Liver (tissue), 3 donors: ENCODE measurements at regions not wholly inside any gene's neighbourhood (a gene's known extent, or its start where the extent isn't known, plus 50 kb on each side); places are given as distances from the start of the nearest gene placed in this dataset.

ENCODE experiments used
- CTCF ChIP-seq: fragments of 150-350 bp; IDR thresholded peaks from 2 replicates; pipeline ENCODE4 v1.5.1; 2017; ENCODE audit warnings: improper control_type of control experiment, low read depth, low read length; ENCODE audit not compliant: missing input control
- EGR1 ChIP-seq, 2 donors: IDR thresholded peaks; 2 replicates each; pipeline ENCODE4 v1.6.1; 2016 to 2018; ENCODE audit warnings: antibody characterized with exemption in 2 of 2, low read depth in 2 of 2
- GABPA ChIP-seq, 2 donors: IDR thresholded peaks in 1 of 2; conservative IDR thresholded peaks in 1 of 2; 2 replicates each; pipeline ENCODE4 v1.6.1; 2016; ENCODE audit warnings: antibody characterized with exemption in 2 of 2, mild to moderate bottlenecking in 1 of 2, moderate library complexity in 1 of 2
- JUND ChIP-seq, 2 donors: IDR thresholded peaks; 2 replicates each; pipeline ENCODE4 v1.6.1; 2016; ENCODE audit warnings: antibody characterized with exemption in 2 of 2
- MAX ChIP-seq: IDR thresholded peaks from 2 replicates; pipeline ENCODE4 v1.6.1; 2016; ENCODE audit warnings: antibody characterized with exemption
- RAD21 ChIP-seq, 2 donors: IDR thresholded peaks; 2 replicates each; pipeline ENCODE4 v1.6.1; 2016; ENCODE audit warnings: antibody characterized with exemption in 2 of 2, mild to moderate bottlenecking in 2 of 2
- TF ChIP-seq, protein P1 (sequence below): IDR thresholded peaks from 2 replicates; pipeline ENCODE4 v1.6.1; 2016; ENCODE audit warnings: antibody characterized with exemption
- donor health status: healthy.
- donor health status: healthy.

GRCh38 chr16:85445779-85446222 lies 167.3 kb upstream of the GSE1 start:
- TF ChIP-seq EGR1 (IDR thresholded peaks at IDR 0.05; ENCODE audit: low read depth in 2 of 2) (no peak), GABPA (IDR thresholded peaks at IDR 0.05 in 1 of 2, conservative IDR thresholded peaks at IDR 0.05 in 1 of 2) (no peak), CTCF (no peak), RAD21 (IDR thresholded peaks at IDR 0.05) (no peak), JUND (IDR thresholded peaks at IDR 0.05) (no peak), MAX (no peak)
- TF ChIP-seq, protein P1, sequence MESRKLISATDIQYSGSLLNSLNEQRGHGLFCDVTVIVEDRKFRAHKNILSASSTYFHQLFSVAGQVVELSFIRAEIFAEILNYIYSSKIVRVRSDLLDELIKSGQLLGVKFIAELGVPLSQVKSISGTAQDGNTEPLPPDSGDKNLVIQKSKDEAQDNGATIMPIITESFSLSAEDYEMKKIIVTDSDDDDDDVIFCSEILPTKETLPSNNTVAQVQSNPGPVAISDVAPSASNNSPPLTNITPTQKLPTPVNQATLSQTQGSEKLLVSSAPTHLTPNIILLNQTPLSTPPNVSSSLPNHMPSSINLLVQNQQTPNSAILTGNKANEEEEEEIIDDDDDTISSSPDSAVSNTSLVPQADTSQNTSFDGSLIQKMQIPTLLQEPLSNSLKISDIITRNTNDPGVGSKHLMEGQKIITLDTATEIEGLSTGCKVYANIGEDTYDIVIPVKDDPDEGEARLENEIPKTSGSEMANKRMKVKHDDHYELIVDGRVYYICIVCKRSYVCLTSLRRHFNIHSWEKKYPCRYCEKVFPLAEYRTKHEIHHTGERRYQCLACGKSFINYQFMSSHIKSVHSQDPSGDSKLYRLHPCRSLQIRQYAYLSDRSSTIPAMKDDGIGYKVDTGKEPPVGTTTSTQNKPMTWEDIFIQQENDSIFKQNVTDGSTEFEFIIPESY = no peak
